Renal cortex interstitium (tissue), 11 donors: ENCODE measurements at regions not wholly inside any gene's neighbourhood (a gene's known extent, or its start where the extent isn't known, plus 50 kb on each side); places are given as distances from the start of the nearest gene placed in this dataset.
"Not testable (repeated sequence)": the region's sequence is repeated elsewhere in the genome, so short reads cannot be mapped to it uniquely, and the experiment has no call there.

Source experiments
- DNase-seq, 11 donors: peaks; one replicate each; pipeline ENCODE4 v3.0.0-alpha.2; 2013; ENCODE audit warnings: low read depth in 9 of 11, low spot score in 4 of 11; ENCODE audit errors: extremely low read depth in 1 of 11

DNA sequence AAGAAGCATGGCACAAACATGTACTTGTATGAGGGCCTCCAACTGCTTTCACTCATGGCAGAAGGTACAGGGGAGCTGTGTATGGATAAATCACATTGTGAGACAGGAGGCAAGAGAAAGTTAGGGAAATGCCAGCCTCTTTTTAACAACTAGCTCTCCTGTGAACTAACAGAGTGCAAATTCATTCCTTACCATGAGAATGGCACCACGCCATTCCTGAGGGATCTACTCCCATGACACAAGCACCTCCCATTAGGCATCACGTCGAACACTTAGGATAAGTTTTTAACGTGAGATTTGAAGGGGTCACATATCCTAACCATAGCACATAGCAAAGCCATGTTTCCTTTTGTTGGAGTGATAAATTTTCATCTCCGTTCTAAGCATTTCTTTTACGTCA, 747.2 kb upstream of the CHD1 start:
- DNase-seq, result no peak

GRCh38 chr5:99674101-99674500, 745.3 kb upstream of the CHD1 start:
- no peak for DNase-seq

GRCh38 chr5:99664972-99665371, 736.2 kb upstream of the CHD1 start:
- DNase-seq, result no peak

DNA sequence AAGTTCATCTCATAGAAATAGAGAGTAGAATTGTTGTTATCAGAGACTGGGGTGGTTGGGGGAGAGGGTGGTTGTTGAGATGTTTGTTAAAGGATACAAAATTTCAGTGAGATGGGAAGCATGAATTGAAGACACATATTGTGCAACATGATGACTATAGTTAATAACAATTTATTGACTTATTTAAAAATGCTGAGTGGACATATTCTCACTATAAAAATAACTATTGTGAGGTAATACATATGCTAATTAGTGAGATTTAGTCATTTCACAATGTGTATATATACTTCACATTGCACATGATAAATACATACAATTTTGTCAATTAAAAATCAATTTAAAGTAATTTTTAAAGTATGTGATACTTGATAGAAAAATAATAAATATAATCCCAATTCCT, 722.5 kb upstream of the CHD1 start:
- DNase-seq, result no peak

GRCh38 chr5:99646011-99646647, 717.3 kb upstream of the CHD1 start:
- no peak for DNase-seq

DNA sequence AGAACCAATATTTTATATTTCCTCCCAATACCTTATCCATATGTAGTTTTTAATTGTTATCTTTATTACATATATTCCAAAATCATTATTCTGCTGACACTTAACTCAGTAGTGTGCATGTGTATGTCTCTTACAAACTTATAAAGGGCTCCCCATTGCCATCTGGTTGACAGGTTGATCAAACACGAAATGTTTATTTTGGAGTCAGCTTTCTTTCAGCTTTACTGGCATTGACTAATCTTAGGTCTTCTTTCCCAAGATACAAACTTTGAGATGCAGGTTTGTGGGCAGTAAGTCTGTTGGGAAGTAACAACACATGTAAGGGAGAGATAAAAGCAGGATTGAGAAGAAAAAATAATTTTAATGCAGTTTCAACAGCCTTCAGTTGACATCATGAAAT, 716.0 kb upstream of the CHD1 start:
- no peak for DNase-seq

DNA sequence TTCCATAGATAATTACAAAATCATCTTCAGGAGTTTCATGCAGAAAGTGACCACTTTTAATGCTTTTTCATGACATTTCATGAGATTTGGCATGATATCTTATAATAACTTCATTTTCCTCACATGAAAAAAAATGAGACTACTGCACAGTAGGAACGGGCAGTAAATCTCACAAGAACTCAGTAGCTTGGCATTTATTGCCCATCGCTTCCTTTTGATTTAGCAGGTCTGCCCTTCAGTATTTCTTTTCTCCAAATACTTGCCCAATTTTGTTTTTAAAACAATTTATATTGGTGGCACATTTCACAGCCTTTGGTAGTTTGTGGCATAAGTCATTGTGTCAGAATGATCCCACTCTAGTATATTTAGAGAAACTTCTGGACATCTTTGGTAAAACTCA, 711.8 kb upstream of the CHD1 start:
- no peak for DNase-seq

GRCh38 chr5:99639905-99640304, 711.1 kb upstream of the CHD1 start:
- no peak for DNase-seq

- DNase-seq, result no peak
Measured at GRCh38 chr5:99636663-99637062, 707.9 kb upstream of the CHD1 start.

- no peak for DNase-seq
Measured at GRCh38 chr5:99621772-99622681, 693.2 kb upstream of the CHD1 start.

- no peak for DNase-seq
Measured at GRCh38 chr5:99617335-99617734, 688.5 kb upstream of the CHD1 start.

- no peak for DNase-seq
Measured at GRCh38 chr5:99614888-99615287, 686.1 kb upstream of the CHD1 start.

DNA sequence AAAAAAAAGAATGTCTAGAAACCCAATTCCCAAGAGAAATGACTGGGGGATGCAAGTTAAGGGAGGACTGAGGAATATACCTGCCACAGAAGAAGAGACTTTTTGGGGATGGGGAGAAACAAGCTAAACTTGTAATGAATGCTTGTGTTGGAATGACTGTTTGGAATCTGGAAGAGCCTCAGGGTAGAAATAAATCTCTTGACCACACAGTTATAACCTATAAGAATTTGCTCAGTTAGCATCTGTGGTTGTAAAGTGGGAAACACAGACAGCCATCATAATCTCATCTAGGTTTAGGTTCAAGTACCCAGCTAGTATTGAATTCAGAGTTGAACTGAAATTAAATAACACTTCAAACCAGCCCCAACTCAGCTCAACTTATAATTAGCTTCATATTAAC, 678.3 kb upstream of the CHD1 start:
- no peak for DNase-seq

DNA sequence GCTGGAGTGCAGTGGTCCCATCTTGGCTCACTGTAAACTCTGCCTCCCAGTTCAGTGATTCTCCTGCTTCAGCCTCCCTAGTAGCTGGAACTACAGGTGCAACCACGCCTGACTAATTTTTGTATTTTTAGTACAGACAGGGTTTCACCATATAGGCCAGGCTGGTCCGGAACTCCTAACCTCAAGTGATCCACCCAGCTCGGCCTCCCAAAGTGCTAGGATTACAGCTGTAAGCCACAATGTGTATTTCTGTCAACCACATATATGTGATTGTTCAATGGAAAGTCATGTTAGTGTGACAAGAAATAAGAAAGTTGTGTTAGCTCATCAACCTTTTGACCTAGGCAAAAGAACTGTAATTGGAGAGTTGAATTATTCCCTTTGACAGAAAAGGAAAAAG, 677.1 kb upstream of the CHD1 start:
- DNase-seq, result no peak

- DNase-seq, result no peak
Measured at GRCh38 chr5:99600952-99601351, 672.1 kb upstream of the CHD1 start.

DNA sequence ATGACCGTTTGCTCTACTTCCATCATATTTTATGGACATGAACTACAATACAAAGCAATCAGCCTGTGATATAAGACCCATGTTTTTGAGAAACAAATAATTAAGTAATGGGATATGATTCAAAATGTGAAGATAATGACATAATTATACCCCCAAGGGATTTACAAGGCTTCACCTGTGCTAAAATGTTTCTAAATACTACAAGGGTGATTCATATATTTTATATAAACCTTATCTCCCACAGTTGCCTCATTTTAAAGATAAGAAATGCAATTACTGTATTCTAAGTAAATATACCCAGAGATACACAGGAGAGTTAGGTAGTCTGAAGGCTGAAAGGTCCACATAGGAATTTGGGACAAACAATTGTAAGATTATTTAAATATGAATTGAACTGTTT, 662.0 kb upstream of the CHD1 start:
- DNase-seq, result no peak

DNA sequence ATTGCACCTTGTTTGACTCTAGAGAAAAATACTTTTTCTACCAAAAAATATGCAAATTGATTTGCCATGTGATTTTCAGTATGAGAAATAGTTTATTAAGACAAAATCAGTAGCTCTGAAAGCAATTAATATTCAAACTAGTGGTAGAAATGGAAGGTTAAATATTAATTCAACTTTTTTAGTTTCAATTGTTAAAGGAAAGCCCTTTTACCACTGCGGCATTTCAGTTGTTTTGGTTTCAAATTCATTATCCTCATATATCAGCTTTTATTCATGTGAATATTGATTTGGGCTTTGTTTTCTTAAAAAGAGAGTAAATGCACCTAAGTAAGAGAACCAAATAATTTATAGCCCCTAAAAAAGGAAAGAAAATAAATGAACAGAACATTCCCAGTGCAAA, 660.6 kb upstream of the CHD1 start:
- DNase-seq, result no peak

DNA sequence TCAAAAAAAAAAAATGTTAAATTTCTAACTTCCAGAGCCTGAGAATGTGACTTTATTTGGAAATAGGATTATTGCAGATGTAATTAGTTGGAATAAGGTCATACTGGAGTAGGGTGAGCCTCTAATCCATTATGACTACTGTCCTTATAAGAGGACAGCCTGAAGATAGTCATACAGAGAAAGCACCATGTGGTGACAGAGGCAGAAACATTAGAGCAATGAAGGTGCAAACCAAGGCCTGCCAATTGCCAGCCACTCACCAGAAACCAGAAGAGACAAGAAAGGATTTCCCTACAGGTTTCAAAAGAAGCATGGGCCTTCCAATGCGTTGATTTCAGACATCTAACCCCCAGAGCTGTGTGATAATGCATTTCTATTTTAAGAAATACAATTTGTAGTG, 659.2 kb upstream of the CHD1 start:
- no peak for DNase-seq

- DNase-seq, result no peak
Measured at GRCh38 chr5:99586878-99587277, 658.1 kb upstream of the CHD1 start.

- not testable (repeated sequence) for DNase-seq
Measured at GRCh38 chr5:99581204-99581603, 652.4 kb upstream of the CHD1 start.
